Hepatocyte (in vitro differentiated cells): ENCODE measurements at regions not wholly inside any gene's neighbourhood (a gene's known extent, or its start where the extent isn't known, plus 50 kb on each side); places are given as distances from the start of the nearest gene placed in this dataset.

ENCODE experiments used
- DNase-seq: peaks from one replicate; pipeline ENCODE4 v3.0.0-alpha.2; 2016; ENCODE audit warnings: low spot score
- H2AFZ ChIP-seq: fragments of 200-600 bp; sonication (generic); 2 replicates; pipeline ENCODE4 v1.6.0; 2016; ENCODE audit warnings: antibody characterized with exemption, mild to moderate bottlenecking
- H3K27ac ChIP-seq: fragments of 200-600 bp; sonication (generic); 2 replicates; pipeline ENCODE4 v1.5.1; 2016; ENCODE audit warnings: mild to moderate bottlenecking
- H3K27me3 ChIP-seq: fragments of 200-600 bp; sonication (generic); 2 replicates; pipeline ENCODE4 v1.6.1; 2016
- H3K36me3 ChIP-seq: fragments of 200-600 bp; sonication (generic); replicated peaks from 2 replicates; pipeline ENCODE4 v1.5.1; 2016; ENCODE audit warnings: low read depth; ENCODE audit not compliant: insufficient read depth
- H3K4me1 ChIP-seq: fragments of 200-600 bp; sonication (generic); 2 replicates; pipeline ENCODE4 v1.5.1; 2016; ENCODE audit warnings: mild to moderate bottlenecking, moderate library complexity; ENCODE audit not compliant: insufficient read depth
- H3K4me2 ChIP-seq: fragments of 200-600 bp; sonication (generic); 2 replicates; pipeline ENCODE4 v1.6.0; 2016
- H3K4me3 ChIP-seq: fragments of 200-600 bp; sonication (generic); 2 replicates; pipeline ENCODE4 v1.5.1; 2016; ENCODE audit warnings: mild to moderate bottlenecking
- H3K79me2 ChIP-seq: fragments of 200-600 bp; sonication (generic); 2 replicates; pipeline ENCODE4 v1.6.0; 2017; ENCODE audit warnings: mild to moderate bottlenecking
- H3K9me2 ChIP-seq: fragments of 200-600 bp; sonication (generic); replicated peaks from 2 replicates; pipeline ENCODE4 v1.6.0; 2017; ENCODE audit warnings: mild to moderate bottlenecking; ENCODE audit not compliant: insufficient read depth
- H3K9me3 ChIP-seq: fragments of 200-600 bp; sonication (generic); 2 replicates; pipeline ENCODE4 v1.5.1; 2016; ENCODE audit warnings: low read depth, mild to moderate bottlenecking
- H4K20me1 ChIP-seq: fragments of 200-600 bp; sonication (generic); 2 replicates; pipeline ENCODE4 v1.6.0; 2016; ENCODE audit warnings: mild to moderate bottlenecking; ENCODE audit not compliant: insufficient read depth, poor library complexity, severe bottlenecking
- EZH2 ChIP-seq: fragments of 200-600 bp; sonication (generic); IDR thresholded peaks from 2 replicates; pipeline ENCODE4 v1.6.1; 2016; ENCODE audit warnings: antibody characterized with exemption, mild to moderate bottlenecking, borderline replicate concordance
- EZH2phosphoT487 ChIP-seq: fragments of 200-600 bp; sonication (generic); IDR thresholded peaks from one replicate; pipeline ENCODE4 v1.6.1; 2018; ENCODE audit warnings: antibody characterized with exemption, mild to moderate bottlenecking, low read depth, moderate library complexity; ENCODE audit not compliant: unreplicated experiment, severe bottlenecking
- WGBS: methylation state at CpG from one replicate; pipeline ENCODE4 v1.1.6; 2016; ENCODE audit warnings: low lambda C conversion rate; ENCODE audit errors: missing lambda C conversion rate; 5-methylcytosine and 5-hydroxymethylcytosine counted together
- TF ChIP-seq, protein P1 (sequence below): fragments of 200-600 bp; sonication (generic); IDR thresholded peaks from 2 replicates; pipeline ENCODE4 v1.5.1; 2016; ENCODE audit warnings: antibody characterized with exemption, mild to moderate bottlenecking; ENCODE audit not compliant: poor library complexity

DNA sequence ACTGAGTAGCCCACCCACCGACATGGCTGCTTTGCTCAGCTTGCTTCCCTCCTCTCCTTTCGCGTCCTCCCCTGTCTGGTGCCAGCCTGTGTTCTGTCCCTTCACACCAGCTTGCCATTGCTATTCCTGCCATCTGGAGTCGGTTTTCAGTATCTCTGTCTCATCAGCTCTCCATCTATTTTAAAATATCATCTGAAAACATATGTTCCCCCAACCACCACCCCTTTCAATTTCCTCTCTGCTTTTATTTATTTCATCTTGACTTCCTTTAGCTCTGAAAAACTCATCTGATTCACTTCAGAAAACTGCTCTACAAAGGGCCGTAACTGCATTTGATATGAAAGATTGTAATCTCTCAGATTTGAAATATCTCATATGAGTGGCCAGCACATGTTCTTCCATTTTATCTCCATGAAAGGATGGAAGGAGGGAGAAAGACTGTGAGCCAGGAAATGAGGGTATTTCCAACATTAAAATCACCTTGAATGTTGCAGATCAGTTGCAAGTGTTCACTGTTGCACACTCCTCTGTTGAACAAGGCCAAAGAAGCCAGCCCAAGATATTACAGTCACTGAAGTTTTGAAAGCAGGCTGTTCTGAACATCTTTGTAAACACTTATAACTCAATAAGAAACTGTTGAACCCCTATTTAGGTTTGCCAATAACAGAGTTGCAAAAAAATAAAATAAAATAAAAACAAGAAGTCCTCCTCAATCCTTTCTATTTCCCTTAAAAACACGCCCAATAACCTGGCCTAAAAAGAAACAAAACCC, 202.4 kb upstream of the NEBL start:
- no peak overlapping the region for H3K4me3 ChIP-seq
- WGBS, result 78% methylated on average over 6 of the region's 6 CpGs
- H3K36me3 ChIP-seq, result no peaks in the 10 kb centered on the region
- DNase-seq, result no peak
- H3K27me3 ChIP-seq, result no peaks in the 10 kb centered on the region
- TF ChIP-seq EZH2phosphoT487 (no peak), EZH2 (no peak)
- TF ChIP-seq, protein P1, sequence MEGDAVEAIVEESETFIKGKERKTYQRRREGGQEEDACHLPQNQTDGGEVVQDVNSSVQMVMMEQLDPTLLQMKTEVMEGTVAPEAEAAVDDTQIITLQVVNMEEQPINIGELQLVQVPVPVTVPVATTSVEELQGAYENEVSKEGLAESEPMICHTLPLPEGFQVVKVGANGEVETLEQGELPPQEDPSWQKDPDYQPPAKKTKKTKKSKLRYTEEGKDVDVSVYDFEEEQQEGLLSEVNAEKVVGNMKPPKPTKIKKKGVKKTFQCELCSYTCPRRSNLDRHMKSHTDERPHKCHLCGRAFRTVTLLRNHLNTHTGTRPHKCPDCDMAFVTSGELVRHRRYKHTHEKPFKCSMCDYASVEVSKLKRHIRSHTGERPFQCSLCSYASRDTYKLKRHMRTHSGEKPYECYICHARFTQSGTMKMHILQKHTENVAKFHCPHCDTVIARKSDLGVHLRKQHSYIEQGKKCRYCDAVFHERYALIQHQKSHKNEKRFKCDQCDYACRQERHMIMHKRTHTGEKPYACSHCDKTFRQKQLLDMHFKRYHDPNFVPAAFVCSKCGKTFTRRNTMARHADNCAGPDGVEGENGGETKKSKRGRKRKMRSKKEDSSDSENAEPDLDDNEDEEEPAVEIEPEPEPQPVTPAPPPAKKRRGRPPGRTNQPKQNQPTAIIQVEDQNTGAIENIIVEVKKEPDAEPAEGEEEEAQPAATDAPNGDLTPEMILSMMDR, result no peak
- peak overlapping the region; percentile 33 for H2AFZ ChIP-seq
- no peaks in the 10 kb centered on the region for H3K79me2 ChIP-seq
- no peak overlapping the region for H3K4me2 ChIP-seq
- no peaks in the 10 kb centered on the region for H3K9me2 ChIP-seq
- no peaks in the 10 kb centered on the region for H3K4me1 ChIP-seq
- no peaks in the 10 kb centered on the region for H3K9me3 ChIP-seq
- no peak overlapping the region for H3K27ac ChIP-seq
- H4K20me1 ChIP-seq, result no peaks in the 10 kb centered on the region

DNA sequence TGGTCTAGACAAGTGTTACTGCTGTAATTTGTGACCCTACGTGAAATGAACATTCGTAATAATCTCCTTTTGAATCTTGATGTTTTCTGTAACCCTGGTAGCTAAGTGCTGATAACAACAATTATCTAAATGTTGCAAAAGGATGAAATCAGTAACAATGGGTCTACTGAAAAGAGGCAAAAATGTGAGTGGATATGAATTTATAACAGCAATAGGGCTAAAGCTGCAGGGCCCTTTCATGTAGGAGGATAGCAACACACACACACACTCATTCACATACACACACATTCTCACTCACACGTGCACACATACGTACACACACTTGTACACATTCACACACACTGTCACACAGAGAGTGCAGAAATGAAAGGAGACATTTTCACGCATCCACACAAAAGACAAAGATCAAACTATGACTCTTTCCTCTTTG, 200.8 kb upstream of the NEBL start:
- no peaks in the 10 kb centered on the region for H3K9me2 ChIP-seq
- no peaks in the 10 kb centered on the region for H3K9me3 ChIP-seq
- 84% methylated on average over 5 of the region's 5 CpGs for WGBS
- H3K27me3 ChIP-seq, result no peaks in the 10 kb centered on the region
- H4K20me1 ChIP-seq, result no peaks in the 10 kb centered on the region
- peak overlapping the region; percentile 20 for H3K27ac ChIP-seq
- H3K36me3 ChIP-seq, result no peaks in the 10 kb centered on the region
- no peaks in the 10 kb centered on the region for H3K4me1 ChIP-seq
- no peak for TF ChIP-seq EZH2phosphoT487
- no peak for TF ChIP-seq EZH2
- TF ChIP-seq, protein P1, result no peak
- no peaks in the 10 kb centered on the region for H3K79me2 ChIP-seq
- H2AFZ ChIP-seq, result no peak overlapping the region
- no peak for DNase-seq
- no peak overlapping the region for H3K4me2 ChIP-seq
- H3K4me3 ChIP-seq, result no peak overlapping the region

DNA sequence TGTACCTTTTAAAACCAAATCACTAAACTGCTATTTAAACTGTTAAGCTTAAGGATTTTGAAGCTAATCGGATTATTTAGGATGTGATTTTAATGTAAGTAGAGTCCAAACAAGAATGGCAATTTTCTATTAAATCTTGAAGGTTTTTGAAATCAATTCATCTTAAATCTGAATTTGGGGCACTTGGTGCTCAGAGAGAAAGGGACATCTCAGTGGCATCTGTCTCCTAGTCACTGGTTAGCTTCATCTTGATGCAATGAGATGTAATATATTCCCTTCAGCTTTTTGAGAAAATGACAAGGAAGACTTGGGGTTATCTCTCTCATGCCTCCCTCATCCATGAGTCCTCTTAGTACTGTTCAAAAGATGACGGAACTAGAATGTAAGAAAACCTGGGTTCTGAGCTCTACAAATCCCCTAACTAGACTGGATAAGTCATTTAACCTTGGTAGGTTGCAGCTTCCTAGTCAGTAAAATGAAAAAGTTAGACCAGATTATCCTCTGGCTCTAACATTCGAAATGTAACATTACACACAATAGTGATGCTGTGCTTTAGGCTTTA, 198.5 kb upstream of the NEBL start:
- Histone ChIP-seq H3K27me3 (no peaks in the 10 kb centered on the region), H3K4me3 (no peak overlapping the region), H2AFZ (no peak overlapping the region), H3K9me3 (no peaks in the 10 kb centered on the region), H3K79me2 (no peaks in the 10 kb centered on the region), H3K36me3 (no peaks in the 10 kb centered on the region), H3K4me1 (no peaks in the 10 kb centered on the region), H3K27ac (no peak overlapping the region), H3K4me2 (no peak overlapping the region), H3K9me2 (no peaks in the 10 kb centered on the region), H4K20me1 (no peaks in the 10 kb centered on the region)
- WGBS, result 84% methylated on average over 3 of the region's 3 CpGs
- no peak for DNase-seq
- TF ChIP-seq EZH2 (no peak), EZH2phosphoT487 (no peak)
- TF ChIP-seq, protein P1, result no peak
